GM23338 (cell line): ENCODE measurements at regions not wholly inside any gene's neighbourhood (a gene's known extent, or its start where the extent isn't known, plus 50 kb on each side); places are given as distances from the start of the nearest gene placed in this dataset.

Experiments
- ATAC-seq: fragments of 200-7000 bp; cut with Tn5 transposase; 3 replicates; pipeline ENCODE4 v1.9.1; 2020
- DNase-seq: peaks from one replicate; pipeline ENCODE4 v3.0.0-alpha.2; 2015; ENCODE audit warnings: low spot score
- H2AFZ ChIP-seq: fragments of 200-600 bp; sonication (generic); 2 replicates; pipeline ENCODE4 v1.8.0; 2016; ENCODE audit warnings: antibody characterized with exemption, mild to moderate bottlenecking, moderate library complexity
- H3F3A ChIP-seq: fragments of 200-600 bp; sonication (generic); replicated peaks from 2 replicates; pipeline ENCODE4 v1.8.0; 2017; ENCODE audit warnings: antibody characterized with exemption, mixed run types, low read depth
- H3K27ac ChIP-seq: fragments of 200-600 bp; sonication (generic); 2 replicates; pipeline ENCODE4 v1.6.1; 2016; ENCODE audit warnings: low read depth
- H3K27me3 ChIP-seq: fragments of 200-600 bp; sonication (generic); 2 replicates; pipeline ENCODE4 v1.8.0; 2016; ENCODE audit warnings: mild to moderate bottlenecking, mixed run types, moderate library complexity; ENCODE audit not compliant: insufficient read depth
- H3K36me3 ChIP-seq: fragments of 200-600 bp; sonication (generic); 2 replicates; pipeline ENCODE4 v1.8.0; 2016; ENCODE audit warnings: mild to moderate bottlenecking; ENCODE audit not compliant: insufficient read depth
- H3K4me1 ChIP-seq: fragments of 200-600 bp; sonication (generic); 2 replicates; pipeline ENCODE4 v1.8.0; 2016; ENCODE audit warnings: mild to moderate bottlenecking, moderate library complexity; ENCODE audit not compliant: insufficient read depth
- H3K4me2 ChIP-seq: fragments of 200-600 bp; sonication (generic); 2 replicates; pipeline ENCODE4 v1.7.1; 2017; ENCODE audit warnings: mixed run types
- H3K4me3 ChIP-seq: fragments of 200-600 bp; sonication (generic); 2 replicates; pipeline ENCODE4 v1.6.1; 2016; ENCODE audit warnings: mixed run types
- H3K79me2 ChIP-seq: fragments of 200-600 bp; sonication (generic); replicated peaks from 2 replicates; pipeline ENCODE4 v1.8.0; 2017; ENCODE audit warnings: mild to moderate bottlenecking; ENCODE audit not compliant: insufficient read depth
- H3K9me2 ChIP-seq: fragments of 200-600 bp; sonication (generic); 2 replicates; pipeline ENCODE4 v1.8.0; 2017; ENCODE audit not compliant: insufficient read depth
- H4K20me1 ChIP-seq: fragments of 200-600 bp; sonication (generic); replicated peaks from 2 replicates; pipeline ENCODE4 v1.8.0; 2017; ENCODE audit warnings: mild to moderate bottlenecking; ENCODE audit not compliant: insufficient read depth
- H3K27ac Mint-ChIP-seq: 2 replicates; pipeline ENCODE4 v1.8.0; 2020; ENCODE audit warnings: inconsistent platforms, mild to moderate bottlenecking, moderate library complexity, mixed read lengths
- H3K27me3 Mint-ChIP-seq: 3 replicates; pipeline ENCODE4 v1.8.0; 2022; ENCODE audit warnings: low read depth, mild to moderate bottlenecking, moderate library complexity, mixed read lengths, inconsistent platforms; ENCODE audit not compliant: insufficient read depth, poor library complexity
- H3K36me3 Mint-ChIP-seq: 3 replicates; pipeline ENCODE4 v1.8.0; 2021; ENCODE audit warnings: low read depth, mild to moderate bottlenecking, inconsistent platforms, moderate library complexity, mixed read lengths
- H3K4me1 Mint-ChIP-seq: 3 replicates; pipeline ENCODE4 v1.8.0; 2020; ENCODE audit warnings: mild to moderate bottlenecking, inconsistent platforms, mixed read lengths
- H3K4me3 Mint-ChIP-seq: 3 replicates; pipeline ENCODE4 v1.8.0; 2021; ENCODE audit warnings: moderate library complexity, mild to moderate bottlenecking, inconsistent platforms, mixed read lengths
- H3K9me3 Mint-ChIP-seq: 3 replicates; pipeline ENCODE4 v1.8.0; 2020; ENCODE audit warnings: moderate library complexity, mild to moderate bottlenecking, inconsistent platforms, mixed read lengths
- CREB1 ChIP-seq: fragments of 250-450 bp; sonication (Bioruptor Pico); IDR thresholded peaks from 2 replicates; pipeline ENCODE4 v1.5.0; 2020; ENCODE audit warnings: low read depth, mild to moderate bottlenecking, moderate library complexity
- CTCF ChIP-seq, 2 experiments: fragments of 200-600 bp in 1 of 2; sonication (generic) in 1 of 2; conservative IDR thresholded peaks; 2 replicates each; pipeline versions ENCODE4 v1.5.1 to v1.6.1; 2016 to 2017; ENCODE audit warnings: antibody characterized with exemption in 2 of 2, low read depth in 2 of 2, mild to moderate bottlenecking in 2 of 2, moderate library complexity in 1 of 2
- ETS1 ChIP-seq: IDR thresholded peaks from 2 replicates; pipeline ENCODE4 v1.6.1; 2016; ENCODE audit warnings: antibody characterized with exemption
- EZH2 ChIP-seq: fragments of 200-600 bp; sonication (generic); IDR thresholded peaks from one replicate; pipeline ENCODE4 v1.8.0; 2017; ENCODE audit warnings: antibody characterized with exemption, mild to moderate bottlenecking, low read depth; ENCODE audit not compliant: unreplicated experiment
- EZH2phosphoT487 ChIP-seq: fragments of 200-600 bp; sonication (generic); IDR thresholded peaks from one replicate; pipeline ENCODE4 v1.8.1; 2018; ENCODE audit warnings: antibody characterized with exemption; ENCODE audit not compliant: unreplicated experiment
- JUNB ChIP-seq: IDR thresholded peaks from one replicate; pipeline ENCODE4 v1.6.1; 2016; ENCODE audit warnings: antibody characterized with exemption; ENCODE audit not compliant: unreplicated experiment
- POLR2AphosphoS5 ChIP-seq: IDR thresholded peaks from 2 replicates; pipeline ENCODE4 v1.6.1; 2016; ENCODE audit warnings: antibody characterized with exemption, low read depth
- REST ChIP-seq: IDR thresholded peaks from one replicate; pipeline ENCODE4 v1.6.1; 2018; ENCODE audit warnings: antibody characterized with exemption; ENCODE audit not compliant: unreplicated experiment
- STAT1 ChIP-seq: IDR thresholded peaks from one replicate; pipeline ENCODE4 v1.6.1; 2016; ENCODE audit warnings: antibody characterized with exemption; ENCODE audit not compliant: unreplicated experiment
- ZNF114 ChIP-seq: fragments of 250-450 bp; sonication (Bioruptor Pico); IDR thresholded peaks from 2 replicates; pipeline ENCODE4 v1.5.0; 2020; ENCODE audit warnings: mild to moderate bottlenecking, moderate library complexity
- ZNF331 ChIP-seq: fragments of 250-450 bp; sonication (Bioruptor Pico); IDR thresholded peaks from 2 replicates; pipeline ENCODE4 v1.5.0; 2020; ENCODE audit warnings: low read depth, mild to moderate bottlenecking, moderate library complexity
- ZNF462 ChIP-seq: fragments of 250-450 bp; sonication (Bioruptor Pico); IDR thresholded peaks from 2 replicates; pipeline ENCODE4 v1.5.0; 2020; ENCODE audit warnings: mild to moderate bottlenecking, moderate library complexity

GRCh38 chr7:42495256-42495655 lies 258.2 kb upstream of the GLI3 start:
- Histone ChIP-seq H3F3A (no peaks in the 10 kb centered on the region), H3K36me3 (no peaks in the 10 kb centered on the region), H3K79me2 (no peaks in the 10 kb centered on the region), H3K4me1 (peaks cover 13% of the 10 kb centered on the region), H3K4me3 (no peak overlapping the region), H4K20me1 (no peaks in the 10 kb centered on the region), H2AFZ (no peak overlapping the region; the same call in 1 of the 2 replicates), H3K27me3 (peaks cover 18% of the 10 kb centered on the region; the same call in 1 of the 2 replicates), H3K4me2 (no peak overlapping the region), H3K27ac (no peak overlapping the region), H3K9me2 (no peaks in the 10 kb centered on the region)
- H3K4me3 Mint-ChIP-seq = no peak overlapping the region
- no peak for DNase-seq
- H3K9me3 Mint-ChIP-seq = no peaks in the 10 kb centered on the region
- H3K36me3 Mint-ChIP-seq = no peaks in the 10 kb centered on the region
- peaks cover 5% of the 10 kb centered on the region for H3K27me3 Mint-ChIP-seq
- no peak for TF ChIP-seq JUNB
- TF ChIP-seq CTCF (conservative IDR thresholded peaks at IDR 0.05; ENCODE audit: low read depth in 2 of 2) = no peak
- TF ChIP-seq ZNF114 (CRISPR knock-in tag) = no peak
- TF ChIP-seq REST = no peak
- no peak for TF ChIP-seq CREB1 (CRISPR knock-in tag)
- no peak for TF ChIP-seq ZNF462 (CRISPR knock-in tag)
- no peak for TF ChIP-seq STAT1
- TF ChIP-seq EZH2phosphoT487 = no peak
- TF ChIP-seq ETS1 = no peak
- no peak for TF ChIP-seq POLR2AphosphoS5
- no peak for TF ChIP-seq EZH2
- TF ChIP-seq ZNF331 (CRISPR knock-in tag) = no peak
- ATAC-seq = no peak
- H3K27ac Mint-ChIP-seq = no peak overlapping the region
- peaks cover 19% of the 10 kb centered on the region for H3K4me1 Mint-ChIP-seq
